OCI-LY1 (cell line): ENCODE measurements at regions not wholly inside any gene's neighbourhood (a gene's known extent, or its start where the extent isn't known, plus 50 kb on each side); places are given as distances from the start of the nearest gene placed in this dataset.

Experiments used
- H2AFZ ChIP-seq: fragments of 200-600 bp; sonication (generic), shearing (Covaris generic); 2 replicates; pipeline ENCODE4 v1.6.0; 2014; ENCODE audit warnings: antibody characterized with exemption, mild to moderate bottlenecking, low read length
- H3F3A ChIP-seq: fragments of 200-600 bp; sonication (generic), shearing (Covaris generic); 2 replicates; pipeline ENCODE4 v1.6.0; 2014; ENCODE audit warnings: mild to moderate bottlenecking, antibody characterized with exemption, low read length, moderate library complexity; ENCODE audit not compliant: insufficient read depth
- H3K27ac ChIP-seq: fragments of 200-600 bp; sonication (generic); 2 replicates; pipeline ENCODE4 v1.5.1; 2014; ENCODE audit warnings: low read length, mixed run types, mild to moderate bottlenecking, low read depth; ENCODE audit not compliant: poor library complexity, severe bottlenecking
- H3K27me3 ChIP-seq: fragments of 200-600 bp; sonication (generic); 2 replicates; pipeline ENCODE4 v1.6.0; 2014; ENCODE audit warnings: antibody characterized with exemption, mild to moderate bottlenecking, low read length, moderate library complexity; ENCODE audit not compliant: insufficient read depth
- H3K36me3 ChIP-seq: fragments of 200-600 bp; sonication (generic); 2 replicates; pipeline ENCODE4 v1.6.1; 2014; ENCODE audit warnings: mild to moderate bottlenecking, antibody characterized with exemption, low read length, moderate library complexity, mixed read lengths; ENCODE audit not compliant: insufficient read depth
- H3K4me1 ChIP-seq: fragments of 200-600 bp; sonication (generic); 2 replicates; pipeline ENCODE4 v1.5.1; 2014; ENCODE audit warnings: mild to moderate bottlenecking, low read length, moderate library complexity; ENCODE audit not compliant: insufficient read depth, severe bottlenecking
- H3K4me2 ChIP-seq: fragments of 200-600 bp; sonication (generic), shearing (Covaris generic); 2 replicates; pipeline ENCODE4 v1.6.1; 2014; ENCODE audit warnings: low read length
- H3K4me3 ChIP-seq: fragments of 200-600 bp; sonication (generic); 2 replicates; pipeline ENCODE4 v1.5.1; 2014; ENCODE audit warnings: low read length, low read depth, mild to moderate bottlenecking, mixed read lengths; ENCODE audit not compliant: poor library complexity, severe bottlenecking
- H3K79me2 ChIP-seq: fragments of 200-600 bp; shearing (Covaris generic); 2 replicates; pipeline ENCODE4 v1.6.1; 2016; ENCODE audit warnings: mixed run types, low read length, mixed read lengths; ENCODE audit not compliant: insufficient read depth
- H3K9ac ChIP-seq: fragments of 200-600 bp; sonication (generic), shearing (Covaris generic); 2 replicates; pipeline ENCODE4 v1.6.1; 2014; ENCODE audit warnings: mild to moderate bottlenecking, low read length, mixed read lengths
- H3K9me2 ChIP-seq: fragments of 200-600 bp; sonication (generic), shearing (Covaris generic); 2 replicates; pipeline ENCODE4 v1.6.1; 2014; ENCODE audit warnings: low read depth, mild to moderate bottlenecking, low read length, mixed read lengths
- H3K9me3 ChIP-seq: fragments of 200-600 bp; shearing (Covaris generic); 2 replicates; pipeline ENCODE4 v1.6.1; 2014; ENCODE audit warnings: low read length, mixed read lengths
- H4K20me1 ChIP-seq: fragments of 200-600 bp; sonication (generic), shearing (Covaris generic); 2 replicates; pipeline ENCODE4 v1.6.0; 2016; ENCODE audit warnings: mild to moderate bottlenecking, low read length; ENCODE audit not compliant: insufficient read depth
- CTCF ChIP-seq: fragments of 200-600 bp; sonication (generic), shearing (Covaris generic); IDR thresholded peaks from 2 replicates; pipeline ENCODE4 v1.5.1; 2017; ENCODE audit warnings: mild to moderate bottlenecking, antibody characterized with exemption, low read length, moderate library complexity, mixed read lengths
- EZH2 ChIP-seq: fragments of 200-600 bp; sonication (generic), shearing (Covaris generic); IDR thresholded peaks from 2 replicates; pipeline ENCODE4 v1.8.0; 2017; ENCODE audit warnings: borderline replicate concordance, mixed run types, mild to moderate bottlenecking, antibody characterized with exemption, low read length, moderate library complexity, mixed read lengths

GRCh38 chr9:11141357-11141756, 528.6 kb upstream of the PTPRD start:
- Histone ChIP-seq H3K9me3 (no peaks in the 10 kb centered on the region), H3K4me2 (no peak overlapping the region), H3K27me3 (no peaks in the 10 kb centered on the region), H4K20me1 (no peaks in the 10 kb centered on the region), H3K9ac (no peak overlapping the region), H3K9me2 (no peaks in the 10 kb centered on the region), H3K27ac (no peak overlapping the region), H2AFZ (no peak overlapping the region), H3K4me3 (no peak overlapping the region), H3K36me3 (no peaks in the 10 kb centered on the region), H3K79me2 (no peaks in the 10 kb centered on the region), H3K4me1 (no peaks in the 10 kb centered on the region), H3F3A (no peaks in the 10 kb centered on the region)
- TF ChIP-seq EZH2 (no peak), CTCF (no peak)

- Histone ChIP-seq H3K79me2 (no peaks in the 10 kb centered on the region), H3K36me3 (no peaks in the 10 kb centered on the region), H2AFZ (no peak overlapping the region), H3F3A (no peaks in the 10 kb centered on the region), H3K27ac (no peak overlapping the region), H3K4me1 (no peaks in the 10 kb centered on the region), H3K9ac (no peak overlapping the region), H4K20me1 (no peaks in the 10 kb centered on the region), H3K9me3 (no peaks in the 10 kb centered on the region), H3K27me3 (no peaks in the 10 kb centered on the region), H3K4me2 (no peak overlapping the region), H3K4me3 (no peak overlapping the region), H3K9me2 (no peaks in the 10 kb centered on the region)
- no peak for TF ChIP-seq EZH2
- no peak for TF ChIP-seq CTCF
These were observed 530.4 kb upstream of the PTPRD start for GRCh38 chr9:11142965-11143738.

GRCh38 chr9:11144746-11145145, 531.9 kb upstream of the PTPRD start:
- H3K79me2 ChIP-seq = no peaks in the 10 kb centered on the region

More at GRCh38 chr9:11144746-11145145, 531.9 kb upstream of the PTPRD start:
- Histone ChIP-seq H3K4me2 (no peak overlapping the region), H3K36me3 (no peaks in the 10 kb centered on the region), H3K9me2 (no peaks in the 10 kb centered on the region), H3K9me3 (no peaks in the 10 kb centered on the region), H3K27me3 (no peaks in the 10 kb centered on the region), H3K27ac (no peak overlapping the region), H4K20me1 (no peaks in the 10 kb centered on the region), H3K4me1 (no peaks in the 10 kb centered on the region), H2AFZ (no peak overlapping the region), H3F3A (no peaks in the 10 kb centered on the region), H3K4me3 (no peak overlapping the region), H3K9ac (no peak overlapping the region)
- TF ChIP-seq EZH2 (no peak), CTCF (no peak)
